ENCODE measurements at regions not wholly inside any gene's neighbourhood (a gene's known extent, or its start where the extent isn't known, plus 50 kb on each side); places are given as distances from the start of the nearest gene placed in this dataset.

GRCh38 chr16:64453646-64454045 lies 668.2 kb downstream of the CDH11 start:
- TF ChIP-seq CTCF (IDR thresholded peaks at IDR 0.05) (no peak), POLR2A (IDR thresholded peaks at IDR 0.05) (no peak)
